Kidney (tissue), 13 donors: ENCODE measurements at regions not wholly inside any gene's neighbourhood (a gene's known extent, or its start where the extent isn't known, plus 50 kb on each side); places are given as distances from the start of the nearest gene placed in this dataset.

Experiments used
- DNase-seq, 5 donors: peaks; one replicate each; pipeline ENCODE4 v3.0.0-alpha.2; 2013 to 2020
- FAIRE-seq: peaks from 2 replicates; lab custom pipeline; 2012; peaks lifted over from hg19 to GRCh38; lab: Jason Lieb, UNC
- H3K27ac ChIP-seq, 2 donors: one replicate each; pipeline ENCODE4 v1.7.0; 2013; ENCODE audit warnings: low read depth in 2 of 2, low read length in 2 of 2, inconsistent platforms in 1 of 2
- H3K27me3 ChIP-seq: one replicate; pipeline ENCODE4 v1.7.1; 2013; ENCODE audit warnings: low read length, inconsistent platforms; ENCODE audit not compliant: control insufficient read depth, insufficient read depth
- H3K36me3 ChIP-seq, 3 donors: one replicate each; pipeline versions ENCODE4 v1.7.0 to v1.7.1; 2013; ENCODE audit warnings: low read length in 3 of 3, control low read depth in 1 of 3, inconsistent platforms in 1 of 3; ENCODE audit not compliant: insufficient read depth in 3 of 3, control insufficient read depth in 2 of 3
- H3K4me1 ChIP-seq, 3 donors: one replicate each; pipeline versions ENCODE4 v1.7.0 to v1.7.1; 2013; ENCODE audit warnings: low read length in 3 of 3, inconsistent platforms in 1 of 3, low read depth in 1 of 3; ENCODE audit not compliant: control insufficient read depth in 2 of 3, insufficient read depth in 2 of 3
- H3K4me3 ChIP-seq, 3 donors: one replicate each; pipeline versions ENCODE4 v1.7.0 to v1.8.1; 2013; ENCODE audit warnings: low read length in 3 of 3, control low read depth in 1 of 3, inconsistent platforms in 1 of 3
- H3K9ac ChIP-seq, 3 donors: one replicate each; pipeline versions ENCODE4 v1.7.0 to v1.7.1; 2013; ENCODE audit warnings: low read length in 3 of 3, control low read depth in 1 of 3, inconsistent platforms in 1 of 3
- H3K9me3 ChIP-seq, 3 donors: one replicate each; pipeline versions ENCODE4 v1.7.0 to v1.7.1; 2013; ENCODE audit warnings: low read length in 3 of 3, control low read depth in 1 of 3, inconsistent platforms in 1 of 3; ENCODE audit not compliant: control insufficient read depth in 2 of 3, insufficient read depth in 1 of 3
- CTCF ChIP-seq: IDR thresholded peaks from 3 replicates; pipeline ENCODE4 v1.5.1; 2012; ENCODE audit warnings: mild to moderate bottlenecking, moderate library complexity, borderline replicate concordance; ENCODE audit not compliant: insufficient read depth; ENCODE audit errors: extremely low read depth
- intact Hi-C: fragments of 100-400 bp; cut with DNase I; formaldehyde crosslinking; loops from one replicate; pipeline ENCODE4 v1.11.1; 2022
- donor health status: control.
- donor health status: control.
- donor health status: control.
- donor health status: control.
- donor health status: control.
- donor health status: DM: yes; HTN: yes; CAD: no.
- donor health status: Normal renal cell carcinoma (clear cell type).

GRCh38 chr2:216316743-216317142 is 55.5 kb downstream of the MARCHF4 start:
- intact Hi-C loops = no loop called here
- Histone ChIP-seq H3K27me3 (no peaks in the 10 kb centered on the region), H3K36me3 (no peaks in the 10 kb centered on the region), H3K27ac (no peak overlapping the region), H3K4me3 (no peak overlapping the region), H3K9ac (no peak overlapping the region), H3K4me1 (no peaks in the 10 kb centered on the region), H3K9me3 (no peaks in the 10 kb centered on the region)
- TF ChIP-seq CTCF = no peak
- DNase-seq = no peak
- FAIRE-seq = no peak

- no peaks in the 10 kb centered on the region for H3K27me3 ChIP-seq
- H3K27ac ChIP-seq = no peak overlapping the region
- TF ChIP-seq CTCF = no peak
- H3K9me3 ChIP-seq = no peaks in the 10 kb centered on the region
- H3K9ac ChIP-seq = no peak overlapping the region
- H3K4me3 ChIP-seq = no peak overlapping the region
- H3K36me3 ChIP-seq = no peaks in the 10 kb centered on the region
- FAIRE-seq = no peak
- peak in 3 of 5 donors; percentile 33 to 50 (median 47) for DNase-seq
- intact Hi-C loops = no loop called here
- H3K4me1 ChIP-seq = no peaks in the 10 kb centered on the region
These were observed 56.3 kb downstream of the MARCHF4 start for GRCh38 chr2:216315802-216316603.

GRCh38 chr2:216312441-216312840 is 59.8 kb downstream of the MARCHF4 start:
- intact Hi-C loops = no loop called here
- H3K27ac ChIP-seq = no peak overlapping the region
- no peaks in the 10 kb centered on the region for H3K27me3 ChIP-seq
- H3K9me3 ChIP-seq = no peaks in the 10 kb centered on the region
- H3K9ac ChIP-seq = no peak overlapping the region
- DNase-seq (no peak), FAIRE-seq (no peak)
- no peak for TF ChIP-seq CTCF
- H3K4me1 ChIP-seq = peaks cover 0 to 3% (median 0%) of the 10 kb centered on the region in 3 donors
- no peak overlapping the region for H3K4me3 ChIP-seq
- no peaks in the 10 kb centered on the region for H3K36me3 ChIP-seq
